Breast epithelium (tissue), 3 donors: ENCODE measurements at regions not wholly inside any gene's neighbourhood (a gene's known extent, or its start where the extent isn't known, plus 50 kb on each side); places are given as distances from the start of the nearest gene placed in this dataset.

Experiments used
- POLR2AphosphoS5 ChIP-seq, 3 donors: sonication (generic); formaldehyde crosslinking; IDR thresholded peaks; one replicate each; pipeline ENCODE4 v1.6.1; 2017; ENCODE audit warnings: antibody characterized with exemption in 3 of 3
- TF ChIP-seq, protein P1 (sequence below), 3 donors: fragments of 450-650 bp; IDR thresholded peaks; one replicate each; pipeline ENCODE4 v1.5.1; 2016 to 2017; ENCODE audit warnings: antibody characterized with exemption in 3 of 3, mild to moderate bottlenecking in 3 of 3, moderate library complexity in 3 of 3

DNA sequence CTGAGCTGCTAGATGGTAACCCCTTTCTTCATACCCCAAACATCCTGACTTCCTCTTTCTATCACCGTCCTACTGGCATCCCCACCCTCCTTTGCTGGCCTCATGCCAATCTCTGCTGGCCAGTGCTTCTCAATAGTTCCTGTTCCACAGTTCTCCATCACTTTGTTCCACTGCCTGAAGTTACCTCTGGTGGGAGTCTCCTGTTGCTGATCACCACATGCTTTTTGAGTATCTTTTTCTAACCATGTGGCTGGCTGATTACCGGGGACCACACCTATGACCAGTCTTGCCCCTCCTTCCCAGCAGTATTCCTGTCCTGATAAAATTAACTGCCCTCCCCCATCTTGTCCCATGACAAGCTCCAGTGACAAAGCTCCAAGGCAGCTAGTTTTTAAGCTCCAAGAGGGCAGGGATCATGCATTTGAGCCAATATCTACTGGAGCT is 380.4 kb upstream of the CCL2 start:
- TF ChIP-seq POLR2AphosphoS5 (IDR thresholded peaks at IDR 0.05): no peak
- TF ChIP-seq, protein P1, sequence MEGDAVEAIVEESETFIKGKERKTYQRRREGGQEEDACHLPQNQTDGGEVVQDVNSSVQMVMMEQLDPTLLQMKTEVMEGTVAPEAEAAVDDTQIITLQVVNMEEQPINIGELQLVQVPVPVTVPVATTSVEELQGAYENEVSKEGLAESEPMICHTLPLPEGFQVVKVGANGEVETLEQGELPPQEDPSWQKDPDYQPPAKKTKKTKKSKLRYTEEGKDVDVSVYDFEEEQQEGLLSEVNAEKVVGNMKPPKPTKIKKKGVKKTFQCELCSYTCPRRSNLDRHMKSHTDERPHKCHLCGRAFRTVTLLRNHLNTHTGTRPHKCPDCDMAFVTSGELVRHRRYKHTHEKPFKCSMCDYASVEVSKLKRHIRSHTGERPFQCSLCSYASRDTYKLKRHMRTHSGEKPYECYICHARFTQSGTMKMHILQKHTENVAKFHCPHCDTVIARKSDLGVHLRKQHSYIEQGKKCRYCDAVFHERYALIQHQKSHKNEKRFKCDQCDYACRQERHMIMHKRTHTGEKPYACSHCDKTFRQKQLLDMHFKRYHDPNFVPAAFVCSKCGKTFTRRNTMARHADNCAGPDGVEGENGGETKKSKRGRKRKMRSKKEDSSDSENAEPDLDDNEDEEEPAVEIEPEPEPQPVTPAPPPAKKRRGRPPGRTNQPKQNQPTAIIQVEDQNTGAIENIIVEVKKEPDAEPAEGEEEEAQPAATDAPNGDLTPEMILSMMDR (IDR thresholded peaks at IDR 0.05): no peak
